ENCODE measurements at regions not wholly inside any gene's neighbourhood (a gene's known extent, or its start where the extent isn't known, plus 50 kb on each side); places are given as distances from the start of the nearest gene placed in this dataset.

- no peak overlapping the region for H3K4me2 ChIP-seq
- H2AFZ ChIP-seq (ENCODE audit: low read depth): no peak overlapping the region
- no peaks in the 10 kb centered on the region for H3K27me3 ChIP-seq (ENCODE audit: insufficient read depth, low read depth)
- no peaks in the 10 kb centered on the region for H3K4me1 ChIP-seq (ENCODE audit: low read depth, poor library complexity, severe bottlenecking)
- no peak overlapping the region for H3K4me3 ChIP-seq (IDR thresholded peaks at IDR 0.05; ENCODE audit: insufficient read depth, low read depth, low read length)
- H3K36me3 ChIP-seq (ENCODE audit: insufficient read depth): no peaks in the 10 kb centered on the region
- TF ChIP-seq CTCF (conservative IDR thresholded peaks at IDR 0.05; ENCODE audit: low read depth, low read length): no peak
- no peak overlapping the region for H3K27ac ChIP-seq
- H4K20me1 ChIP-seq (ENCODE audit: insufficient read depth): no peaks in the 10 kb centered on the region
- no peak overlapping the region for H3K9ac ChIP-seq
- H3K79me2 ChIP-seq (ENCODE audit: insufficient read depth, low read depth): no peaks in the 10 kb centered on the region
Observed at GRCh38 chr20:54282625-54283024, 74.7 kb downstream of the PFDN4 start.

- no peaks in the 10 kb centered on the region for H3K36me3 ChIP-seq (ENCODE audit: insufficient read depth)
- H3K4me1 ChIP-seq (ENCODE audit: low read depth, poor library complexity, severe bottlenecking): no peaks in the 10 kb centered on the region
- H3K4me2 ChIP-seq: no peak overlapping the region
- H3K4me3 ChIP-seq (IDR thresholded peaks at IDR 0.05; ENCODE audit: insufficient read depth, low read depth, low read length): no peak overlapping the region
- no peaks in the 10 kb centered on the region for H3K79me2 ChIP-seq (ENCODE audit: insufficient read depth, low read depth)
- H3K27ac ChIP-seq: no peak overlapping the region
- no peak overlapping the region for H2AFZ ChIP-seq (ENCODE audit: low read depth)
- H3K27me3 ChIP-seq (ENCODE audit: insufficient read depth, low read depth): no peaks in the 10 kb centered on the region
- no peak for TF ChIP-seq CTCF (conservative IDR thresholded peaks at IDR 0.05; ENCODE audit: low read depth, low read length)
- no peak overlapping the region for H3K9ac ChIP-seq
- no peaks in the 10 kb centered on the region for H4K20me1 ChIP-seq (ENCODE audit: insufficient read depth)
Observed at GRCh38 chr20:54283253-54283652, 75.4 kb downstream of the PFDN4 start.

- TF ChIP-seq CTCF (conservative IDR thresholded peaks at IDR 0.05; ENCODE audit: low read depth, low read length): no peak
Observed at GRCh38 chr20:54284928-54285704, 77.2 kb downstream of the PFDN4 start.

GRCh38 chr20:54290636-54291035 lies 82.7 kb downstream of the PFDN4 start:
- Histone ChIP-seq H4K20me1 (ENCODE audit: insufficient read depth) (no peaks in the 10 kb centered on the region), H3K9ac (no peak overlapping the region), H3K27me3 (ENCODE audit: insufficient read depth, low read depth) (no peaks in the 10 kb centered on the region), H3K4me2 (no peak overlapping the region), H3K27ac (no peak overlapping the region), H2AFZ (ENCODE audit: low read depth) (no peak overlapping the region), H3K36me3 (ENCODE audit: insufficient read depth) (no peaks in the 10 kb centered on the region), H3K4me3 (IDR thresholded peaks at IDR 0.05; ENCODE audit: insufficient read depth, low read depth, low read length) (no peak overlapping the region), H3K79me2 (ENCODE audit: insufficient read depth, low read depth) (no peaks in the 10 kb centered on the region), H3K4me1 (ENCODE audit: low read depth, poor library complexity, severe bottlenecking) (no peaks in the 10 kb centered on the region)
- TF ChIP-seq CTCF (conservative IDR thresholded peaks at IDR 0.05; ENCODE audit: low read depth, low read length): no peak

More at GRCh38 chr20:54284928-54285704, 77.2 kb downstream of the PFDN4 start:
- no peak overlapping the region for H3K27ac ChIP-seq
- H3K4me1 ChIP-seq (ENCODE audit: low read depth, poor library complexity, severe bottlenecking): no peaks in the 10 kb centered on the region
- H3K4me2 ChIP-seq: no peak overlapping the region
- H3K9ac ChIP-seq: no peak overlapping the region
- no peak overlapping the region for H2AFZ ChIP-seq (ENCODE audit: low read depth)
- H3K79me2 ChIP-seq (ENCODE audit: insufficient read depth, low read depth): no peaks in the 10 kb centered on the region
- no peaks in the 10 kb centered on the region for H3K36me3 ChIP-seq (ENCODE audit: insufficient read depth)
- no peaks in the 10 kb centered on the region for H3K27me3 ChIP-seq (ENCODE audit: insufficient read depth, low read depth)
- no peak overlapping the region for H3K4me3 ChIP-seq (IDR thresholded peaks at IDR 0.05; ENCODE audit: insufficient read depth, low read depth, low read length)
- H4K20me1 ChIP-seq (ENCODE audit: insufficient read depth): no peaks in the 10 kb centered on the region

Data from KMS-11 (cell line).